DOHH2 (cell line): ENCODE measurements at regions not wholly inside any gene's neighbourhood (a gene's known extent, or its start where the extent isn't known, plus 50 kb on each side); places are given as distances from the start of the nearest gene placed in this dataset.

Experiments
- H3F3A ChIP-seq: fragments of 200-600 bp; sonication (generic), shearing (Covaris generic); 2 replicates; pipeline ENCODE4 v1.6.0; 2016; ENCODE audit warnings: antibody characterized with exemption, mild to moderate bottlenecking; ENCODE audit not compliant: control insufficient read depth, insufficient read depth
- H3K27ac ChIP-seq: fragments of 200-600 bp; sonication (generic); 2 replicates; pipeline ENCODE4 v1.5.1; 2014; ENCODE audit warnings: low read depth, mild to moderate bottlenecking, low read length, moderate library complexity
- H3K27me3 ChIP-seq: fragments of 200-600 bp; sonication (generic); 2 replicates; pipeline ENCODE4 v1.6.1; 2014; ENCODE audit warnings: mild to moderate bottlenecking, low read length, mixed read lengths; ENCODE audit not compliant: control insufficient read depth
- H3K36me3 ChIP-seq: fragments of 200-600 bp; sonication (generic); 2 replicates; pipeline ENCODE4 v1.6.1; 2014; ENCODE audit warnings: mild to moderate bottlenecking, low read length, moderate library complexity, mixed read lengths; ENCODE audit not compliant: control insufficient read depth
- H3K4me1 ChIP-seq: fragments of 200-600 bp; sonication (generic); 2 replicates; pipeline ENCODE4 v1.6.1; 2014; ENCODE audit warnings: mild to moderate bottlenecking, low read length, mixed read lengths; ENCODE audit not compliant: control insufficient read depth
- H3K4me2 ChIP-seq: fragments of 200-600 bp; sonication (generic); 2 replicates; pipeline ENCODE4 v1.6.0; 2014; ENCODE audit warnings: mild to moderate bottlenecking, low read length, moderate library complexity
- H3K4me3 ChIP-seq: fragments of 200-600 bp; sonication (generic); 2 replicates; pipeline ENCODE4 v1.5.1; 2014; ENCODE audit warnings: mild to moderate bottlenecking, low read length, mixed read lengths
- H3K79me2 ChIP-seq: fragments of 200-600 bp; sonication (generic); 2 replicates; pipeline ENCODE4 v1.6.1; 2014; ENCODE audit warnings: mild to moderate bottlenecking, low read length, mixed read lengths; ENCODE audit not compliant: control insufficient read depth
- H3K9me2 ChIP-seq: fragments of 200-600 bp; sonication (generic); replicated peaks from 2 replicates; pipeline ENCODE4 v1.6.1; 2014; ENCODE audit warnings: mild to moderate bottlenecking, low read length, mixed read lengths; ENCODE audit not compliant: control insufficient read depth
- H3K9me3 ChIP-seq: fragments of 200-600 bp; sonication (generic); 2 replicates; pipeline ENCODE4 v1.6.1; 2014; ENCODE audit warnings: antibody characterized with exemption, low read length, mixed read lengths; ENCODE audit not compliant: control insufficient read depth, insufficient read depth
- H4K20me1 ChIP-seq: fragments of 200-600 bp; sonication (generic); 2 replicates; pipeline ENCODE4 v1.6.0; 2014; ENCODE audit warnings: low read depth, mild to moderate bottlenecking, antibody characterized with exemption, low read length, moderate library complexity; ENCODE audit not compliant: control insufficient read depth, insufficient read depth
- CTCF ChIP-seq: fragments of 200-600 bp; sonication (generic); IDR thresholded peaks from one replicate; pipeline ENCODE4 v1.5.1; 2014; ENCODE audit warnings: antibody characterized with exemption, mild to moderate bottlenecking, low read depth, low read length; ENCODE audit not compliant: poor library complexity, severe bottlenecking
- EZH2phosphoT487 ChIP-seq: fragments of 200-600 bp; sonication (generic); IDR thresholded peaks from 2 replicates; pipeline ENCODE4 v1.6.1; 2017; ENCODE audit warnings: borderline replicate concordance, mild to moderate bottlenecking, antibody characterized with exemption, low read length, moderate library complexity, mixed read lengths

- TF ChIP-seq CTCF (no peak), EZH2phosphoT487 (no peak)
- Histone ChIP-seq H3K27me3 (no peaks in the 10 kb centered on the region), H3K9me3 (no peaks in the 10 kb centered on the region; the same call in 1 of the 2 replicates), H3K4me1 (no peaks in the 10 kb centered on the region), H3K79me2 (no peaks in the 10 kb centered on the region), H3K36me3 (no peaks in the 10 kb centered on the region), H3K4me3 (no peak overlapping the region), H3K27ac (no peak overlapping the region), H4K20me1 (no peaks in the 10 kb centered on the region), H3F3A (no peaks in the 10 kb centered on the region), H3K9me2 (no peaks in the 10 kb centered on the region), H3K4me2 (no peak overlapping the region)
Observed at GRCh38 chr2:225824748-225825449, 425.4 kb downstream of the NYAP2 start.

DNA sequence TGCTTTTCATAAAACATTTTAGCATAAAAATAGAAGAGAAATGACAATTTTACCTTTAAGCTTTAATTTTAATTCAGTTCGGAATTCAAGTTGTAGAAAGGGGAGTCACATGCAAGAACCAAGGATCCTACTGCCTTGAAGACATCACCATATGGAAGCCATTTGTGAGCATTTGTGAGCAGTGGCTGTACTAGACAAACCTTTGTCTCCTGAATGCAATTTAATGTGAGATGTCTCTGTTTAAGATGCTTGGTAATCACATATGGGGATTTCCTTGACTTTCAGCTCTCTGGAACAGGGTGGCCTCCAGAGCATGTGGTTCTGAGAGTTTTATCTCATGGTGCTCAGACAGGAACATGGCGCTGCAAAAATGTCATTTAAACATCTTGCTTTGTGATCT lies 421.8 kb downstream of the NYAP2 start:
- H3K27me3 ChIP-seq: no peaks in the 10 kb centered on the region
- TF ChIP-seq EZH2phosphoT487 (no peak), CTCF (no peak)
- H3K9me3 ChIP-seq: no peaks in the 10 kb centered on the region; the same call in 1 of the 2 replicates
- no peaks in the 10 kb centered on the region for H3K9me2 ChIP-seq
- no peaks in the 10 kb centered on the region for H3F3A ChIP-seq
- no peaks in the 10 kb centered on the region for H3K4me1 ChIP-seq
- no peaks in the 10 kb centered on the region for H4K20me1 ChIP-seq
- H3K4me2 ChIP-seq: no peak overlapping the region
- H3K79me2 ChIP-seq: no peaks in the 10 kb centered on the region
- H3K36me3 ChIP-seq: no peaks in the 10 kb centered on the region
- H3K27ac ChIP-seq: no peak overlapping the region
- no peak overlapping the region for H3K4me3 ChIP-seq

DNA sequence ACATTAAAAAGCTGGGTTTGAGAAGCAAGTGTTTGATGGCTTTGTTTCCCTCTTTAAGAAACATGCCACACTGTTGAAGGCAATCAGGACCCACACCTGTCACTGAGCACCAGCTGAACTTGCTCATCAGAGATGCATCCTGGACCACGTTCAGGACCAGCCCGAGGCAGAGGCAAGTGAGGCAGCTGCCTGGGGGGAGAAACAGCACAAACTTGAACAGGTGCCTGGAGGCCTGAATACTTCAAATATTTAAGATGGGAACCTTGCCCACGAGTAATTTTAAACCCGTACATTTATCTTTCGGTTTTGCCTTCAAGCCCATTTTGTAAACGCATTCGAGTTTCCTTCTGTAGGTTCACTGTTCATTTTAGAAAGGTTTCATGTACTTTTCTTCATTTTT lies 421.3 kb downstream of the NYAP2 start:
- no peak for TF ChIP-seq CTCF
- TF ChIP-seq EZH2phosphoT487: no peak
- no peaks in the 10 kb centered on the region for H3F3A ChIP-seq
- H3K9me3 ChIP-seq: no peaks in the 10 kb centered on the region; the same call in 1 of the 2 replicates
- H4K20me1 ChIP-seq: no peaks in the 10 kb centered on the region
- no peak overlapping the region for H3K4me3 ChIP-seq
- no peaks in the 10 kb centered on the region for H3K36me3 ChIP-seq
- no peaks in the 10 kb centered on the region for H3K4me1 ChIP-seq
- no peak overlapping the region for H3K27ac ChIP-seq
- H3K79me2 ChIP-seq: no peaks in the 10 kb centered on the region
- H3K9me2 ChIP-seq: no peaks in the 10 kb centered on the region
- H3K4me2 ChIP-seq: no peak overlapping the region
- H3K27me3 ChIP-seq: no peaks in the 10 kb centered on the region
